Stimulated activated memory B cell treated with anti-CD40 and anti-IgM and Interleukin-4, amounts not matched to agents 10 μg/mL and 1 μg/mL and 100 μg/mL, for 72 hours (primary cell): ENCODE measurements at regions not wholly inside any gene's neighbourhood (a gene's known extent, or its start where the extent isn't known, plus 50 kb on each side); places are given as distances from the start of the nearest gene placed in this dataset.

Experiments
- ATAC-seq: fragments of 150-1000 bp; cut with Tn5 transposase; 2 replicates; pipeline ENCODE4 v1.10.0; 2021
- H3K27ac Mint-ChIP-seq: one replicate; pipeline ENCODE4 v1.8.0; 2022; ENCODE audit warnings: mild to moderate bottlenecking, mixed read lengths
- H3K27me3 Mint-ChIP-seq: one replicate; pipeline ENCODE4 v1.8.0; 2022; ENCODE audit warnings: mixed read lengths
- H3K36me3 Mint-ChIP-seq: one replicate; pipeline ENCODE4 v1.8.0; 2022; ENCODE audit warnings: mixed read lengths
- H3K4me1 Mint-ChIP-seq: one replicate; pipeline ENCODE4 v1.8.0; 2022; ENCODE audit warnings: mixed read lengths
- H3K4me3 Mint-ChIP-seq: one replicate; pipeline ENCODE4 v1.8.0; 2022; ENCODE audit warnings: mild to moderate bottlenecking, moderate library complexity, mixed read lengths
- H3K9me3 Mint-ChIP-seq: one replicate; pipeline ENCODE4 v1.8.0; 2022; ENCODE audit warnings: mixed read lengths

GRCh38 chr3:76872999-76873398 lies 166.9 kb upstream of the ROBO2 start:
- H3K27ac Mint-ChIP-seq: no peak overlapping the region
- no peak for ATAC-seq
- no peaks in the 10 kb centered on the region for H3K4me1 Mint-ChIP-seq
- H3K9me3 Mint-ChIP-seq: peaks cover 5% of the 10 kb centered on the region
- no peaks in the 10 kb centered on the region for H3K27me3 Mint-ChIP-seq
- H3K4me3 Mint-ChIP-seq: no peak overlapping the region
- H3K36me3 Mint-ChIP-seq: no peaks in the 10 kb centered on the region

DNA sequence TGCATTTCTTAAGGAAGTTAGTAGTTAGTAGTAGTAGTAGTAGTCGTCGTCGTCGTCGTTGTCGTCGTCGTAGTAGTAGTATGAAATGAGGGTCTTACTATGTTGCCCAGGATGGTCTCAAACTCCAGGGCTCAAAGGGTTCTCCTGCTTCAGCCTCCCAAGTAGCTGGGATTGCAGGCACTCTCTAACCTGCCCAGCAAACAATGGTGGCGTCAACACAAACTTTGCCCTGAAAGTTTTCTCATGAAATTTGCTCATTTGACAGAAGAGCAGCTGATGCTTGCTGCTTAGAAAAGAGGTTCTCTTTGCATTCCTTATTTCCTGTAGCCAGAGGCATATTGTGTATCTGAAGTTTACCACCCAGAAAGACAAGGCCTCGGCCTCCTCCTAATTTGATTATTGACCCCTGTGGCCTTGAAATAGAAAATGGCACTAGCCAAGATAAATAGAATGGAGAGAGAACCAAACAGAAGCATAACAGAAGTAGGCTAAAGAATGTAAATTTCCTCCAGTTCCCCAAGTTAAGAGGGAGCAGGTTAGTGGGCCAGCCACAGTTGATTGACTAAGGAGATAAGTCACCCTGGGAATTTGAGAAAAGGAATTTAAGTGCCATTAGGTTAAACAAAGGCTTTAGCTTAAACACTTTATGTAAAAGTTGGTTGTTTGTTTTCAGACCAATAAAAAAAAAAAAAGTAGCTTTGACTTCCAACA lies 166.2 kb upstream of the ROBO2 start:
- H3K36me3 Mint-ChIP-seq: no peaks in the 10 kb centered on the region
- H3K4me1 Mint-ChIP-seq: no peaks in the 10 kb centered on the region
- peaks cover 5% of the 10 kb centered on the region for H3K9me3 Mint-ChIP-seq
- H3K4me3 Mint-ChIP-seq: no peak overlapping the region
- H3K27ac Mint-ChIP-seq: no peak overlapping the region
- no peaks in the 10 kb centered on the region for H3K27me3 Mint-ChIP-seq
- ATAC-seq: no peak

DNA sequence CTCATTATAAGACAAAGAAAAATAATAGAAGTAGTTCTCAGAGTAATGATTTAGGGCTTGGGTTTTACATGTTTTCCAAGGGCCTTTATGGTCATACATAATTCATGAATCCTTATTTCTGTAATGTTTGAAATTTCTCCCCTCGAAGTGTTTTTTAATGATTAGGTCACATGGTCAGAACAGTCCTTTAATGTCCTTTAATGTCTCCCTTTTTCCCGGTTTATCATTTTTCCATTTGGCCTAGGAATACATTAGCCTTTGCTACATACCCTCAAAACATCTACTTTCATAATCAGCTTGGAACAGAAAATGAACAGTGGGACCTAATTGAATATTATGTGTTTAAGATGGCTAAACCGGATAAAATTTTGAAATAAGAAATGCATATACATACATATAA lies 159.9 kb upstream of the ROBO2 start:
- Mint-ChIP-seq H3K4me3 (no peak overlapping the region), H3K9me3 (peaks cover 4% of the 10 kb centered on the region), H3K36me3 (no peaks in the 10 kb centered on the region), H3K27ac (no peak overlapping the region), H3K27me3 (no peaks in the 10 kb centered on the region), H3K4me1 (no peaks in the 10 kb centered on the region)
- ATAC-seq: no peak

DNA sequence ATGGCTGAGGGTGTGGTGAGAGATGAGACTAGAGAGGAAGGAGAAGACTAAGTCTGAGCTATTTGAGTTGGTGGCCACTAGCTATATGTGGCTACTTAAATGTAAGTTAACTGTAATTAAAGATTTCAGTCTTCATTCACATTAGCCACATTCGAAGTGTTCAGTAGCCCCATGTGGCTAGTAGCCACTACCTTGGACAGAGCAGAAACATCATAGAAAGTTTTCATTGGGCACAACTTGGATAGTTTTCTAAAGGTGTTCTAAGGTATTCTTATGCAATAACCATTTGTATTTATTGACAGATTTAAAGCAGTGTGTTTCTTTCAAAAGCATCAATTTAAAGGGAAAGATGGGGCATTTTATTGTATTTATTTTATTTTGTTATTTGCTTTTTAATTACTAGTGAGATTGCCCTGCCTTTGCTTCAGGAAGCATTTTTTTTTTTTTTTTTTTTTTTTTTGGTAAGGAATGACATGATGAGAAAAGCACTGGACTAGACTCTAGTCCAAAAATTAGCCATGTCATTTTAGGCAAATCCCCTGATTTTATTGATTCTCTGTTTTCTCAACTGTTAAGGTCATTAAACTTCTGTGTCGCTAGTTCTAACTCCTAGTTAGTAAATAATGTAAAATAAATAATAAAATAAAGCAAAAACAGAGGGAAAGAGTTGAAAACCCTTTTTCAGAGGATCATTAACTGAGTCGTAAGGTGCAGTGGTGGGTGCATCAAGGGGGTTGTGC lies 153.0 kb upstream of the ROBO2 start:
- Mint-ChIP-seq H3K36me3 (no peaks in the 10 kb centered on the region), H3K27me3 (no peaks in the 10 kb centered on the region), H3K9me3 (peaks cover 6% of the 10 kb centered on the region), H3K27ac (no peak overlapping the region), H3K4me3 (no peak overlapping the region), H3K4me1 (no peaks in the 10 kb centered on the region)
- ATAC-seq: no peak

DNA sequence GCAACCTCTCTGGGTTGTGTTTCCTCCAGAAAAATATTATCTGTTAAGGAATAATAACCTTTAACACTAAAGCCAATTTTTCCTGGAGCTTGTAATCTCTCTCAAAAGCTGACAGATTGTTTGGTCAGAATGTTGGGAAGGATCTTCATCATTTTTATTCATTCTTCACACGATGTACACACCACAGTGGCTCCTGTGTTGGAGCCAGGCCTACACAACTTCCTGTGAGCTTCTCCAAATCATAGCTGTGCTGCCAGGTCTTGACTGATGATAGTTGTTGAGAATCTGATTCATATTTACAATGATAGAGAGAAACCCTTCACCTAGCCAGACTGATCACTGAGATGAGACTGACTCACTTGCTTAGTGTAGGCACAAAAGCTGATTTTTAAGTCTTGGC lies 151.0 kb upstream of the ROBO2 start:
- Mint-ChIP-seq H3K27me3 (no peaks in the 10 kb centered on the region), H3K4me1 (no peaks in the 10 kb centered on the region), H3K9me3 (peaks cover 5% of the 10 kb centered on the region), H3K4me3 (no peak overlapping the region), H3K27ac (no peak overlapping the region), H3K36me3 (no peaks in the 10 kb centered on the region)
- ATAC-seq: no peak

DNA sequence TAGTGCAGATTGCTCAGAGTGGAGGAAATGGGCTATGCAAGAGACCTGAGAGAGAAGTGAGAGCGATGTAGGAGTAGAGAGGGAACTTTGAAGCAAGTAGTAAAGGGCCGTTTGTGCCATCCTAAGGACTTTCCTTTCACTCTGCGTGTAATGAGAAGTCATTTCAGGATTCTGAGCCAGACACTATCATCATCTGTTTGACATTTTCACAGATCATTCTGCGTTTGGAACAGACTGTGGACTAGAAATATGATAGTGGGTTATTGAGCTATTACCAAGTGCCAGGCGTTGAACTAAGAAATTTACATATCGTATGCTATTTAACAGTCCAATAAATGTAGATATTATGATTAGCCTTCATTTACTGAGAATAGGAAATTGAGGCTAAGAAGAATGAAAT lies 150.0 kb upstream of the ROBO2 start:
- Mint-ChIP-seq H3K27me3 (no peaks in the 10 kb centered on the region), H3K9me3 (peaks cover 5% of the 10 kb centered on the region), H3K36me3 (no peaks in the 10 kb centered on the region), H3K4me3 (no peak overlapping the region), H3K27ac (no peak overlapping the region), H3K4me1 (no peaks in the 10 kb centered on the region)
- ATAC-seq: no peak

- Mint-ChIP-seq H3K27ac (no peak overlapping the region), H3K27me3 (no peaks in the 10 kb centered on the region), H3K4me1 (no peaks in the 10 kb centered on the region), H3K9me3 (peaks cover 2% of the 10 kb centered on the region), H3K4me3 (no peak overlapping the region), H3K36me3 (no peaks in the 10 kb centered on the region)
- no peak for ATAC-seq
Measured at GRCh38 chr3:76897076-76897475, 142.8 kb upstream of the ROBO2 start.

DNA sequence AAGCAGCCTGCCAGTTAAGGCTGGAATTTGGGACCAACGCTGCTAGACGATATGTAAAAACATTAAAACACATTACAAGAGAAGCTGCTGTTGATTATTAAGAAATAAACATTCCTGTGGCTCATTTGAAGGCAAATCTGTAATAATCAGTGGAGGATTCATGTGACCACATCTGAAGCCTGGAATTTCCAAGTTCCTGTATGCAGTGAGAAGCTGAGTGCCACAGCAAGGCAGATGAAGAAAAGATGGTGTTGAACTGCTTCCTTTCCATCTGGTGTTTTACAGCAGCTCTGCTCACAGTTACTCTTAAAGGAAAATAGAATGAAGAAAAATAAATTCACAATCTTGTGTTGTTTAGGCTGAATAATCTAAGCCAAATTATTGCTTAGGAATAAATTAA lies 139.3 kb upstream of the ROBO2 start:
- H3K9me3 Mint-ChIP-seq: peaks cover 2% of the 10 kb centered on the region
- no peak overlapping the region for H3K4me3 Mint-ChIP-seq
- no peaks in the 10 kb centered on the region for H3K4me1 Mint-ChIP-seq
- no peaks in the 10 kb centered on the region for H3K36me3 Mint-ChIP-seq
- H3K27me3 Mint-ChIP-seq: no peaks in the 10 kb centered on the region
- no peak for ATAC-seq
- no peak overlapping the region for H3K27ac Mint-ChIP-seq

DNA sequence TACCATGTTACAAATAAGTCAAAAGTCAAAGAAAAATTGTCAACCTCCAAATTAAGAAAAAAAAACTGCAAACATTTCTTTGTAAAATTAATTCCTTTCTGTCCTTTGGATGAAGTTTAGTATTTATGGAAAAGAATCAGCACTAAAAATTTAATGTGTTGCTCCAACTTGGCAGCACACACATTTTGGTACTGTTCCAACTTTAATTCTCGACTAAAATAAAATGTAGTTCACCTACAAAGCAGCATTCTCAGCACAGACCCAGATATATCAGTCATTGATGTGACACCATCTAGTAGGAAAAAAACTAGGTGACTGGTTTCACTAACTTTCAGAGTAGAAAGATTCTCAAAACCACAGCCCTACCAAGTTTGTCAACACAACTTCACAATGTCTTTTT lies 131.7 kb upstream of the ROBO2 start:
- no peak for ATAC-seq
- H3K36me3 Mint-ChIP-seq: no peaks in the 10 kb centered on the region
- no peak overlapping the region for H3K27ac Mint-ChIP-seq
- H3K4me3 Mint-ChIP-seq: no peak overlapping the region
- no peaks in the 10 kb centered on the region for H3K27me3 Mint-ChIP-seq
- peaks cover 3% of the 10 kb centered on the region for H3K9me3 Mint-ChIP-seq
- H3K4me1 Mint-ChIP-seq: no peaks in the 10 kb centered on the region

- H3K27me3 Mint-ChIP-seq: no peaks in the 10 kb centered on the region
- H3K27ac Mint-ChIP-seq: no peak overlapping the region
- no peaks in the 10 kb centered on the region for H3K36me3 Mint-ChIP-seq
- H3K9me3 Mint-ChIP-seq: peaks cover 3% of the 10 kb centered on the region
- no peaks in the 10 kb centered on the region for H3K4me1 Mint-ChIP-seq
- no peak overlapping the region for H3K4me3 Mint-ChIP-seq
- no peak for ATAC-seq
Measured at GRCh38 chr3:76912841-76913383, 127.0 kb upstream of the ROBO2 start.

DNA sequence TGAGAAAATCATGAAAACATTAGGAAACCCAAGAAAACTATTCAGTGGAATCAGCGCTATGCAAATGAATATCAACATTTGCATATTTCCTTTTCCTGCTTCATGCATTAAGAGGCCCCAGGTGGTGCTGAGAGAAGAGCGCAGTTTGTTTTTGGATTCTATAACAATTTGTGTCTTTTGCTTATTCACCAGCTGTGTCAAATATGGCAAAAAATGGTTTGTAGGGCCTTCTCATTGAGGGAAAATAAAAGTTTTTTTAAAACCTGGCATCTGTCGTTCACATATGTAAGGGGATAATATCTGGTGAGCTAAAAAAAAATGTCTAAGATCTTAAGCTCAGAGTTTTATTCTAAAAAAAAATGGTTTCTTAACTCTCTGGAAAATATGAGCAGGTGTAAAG lies 122.5 kb upstream of the ROBO2 start:
- Mint-ChIP-seq H3K4me3 (no peak overlapping the region), H3K27me3 (no peaks in the 10 kb centered on the region), H3K36me3 (no peaks in the 10 kb centered on the region), H3K9me3 (peaks cover 3% of the 10 kb centered on the region), H3K4me1 (no peaks in the 10 kb centered on the region), H3K27ac (no peak overlapping the region)
- no peak for ATAC-seq

DNA sequence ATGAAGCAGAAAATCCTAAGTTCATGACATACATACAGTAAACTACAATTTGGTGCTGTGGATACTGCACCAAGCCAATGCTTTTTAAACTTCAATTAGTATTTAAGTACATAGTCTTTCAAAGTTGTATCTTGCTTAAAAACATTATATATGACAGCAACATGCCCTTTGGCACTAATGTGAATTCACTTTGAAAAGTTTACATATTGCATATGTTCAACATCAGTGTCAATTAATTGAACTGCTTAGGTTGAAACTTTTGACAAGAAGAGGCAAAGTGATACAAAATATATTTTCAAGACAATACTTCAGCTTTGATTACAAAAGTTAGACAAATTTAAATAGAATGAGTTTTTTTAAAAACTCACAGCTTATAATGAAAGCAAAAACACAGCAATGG lies 119.4 kb upstream of the ROBO2 start:
- no peaks in the 10 kb centered on the region for H3K27me3 Mint-ChIP-seq
- no peak overlapping the region for H3K27ac Mint-ChIP-seq
- no peak overlapping the region for H3K4me3 Mint-ChIP-seq
- H3K36me3 Mint-ChIP-seq: no peaks in the 10 kb centered on the region
- peaks cover 3% of the 10 kb centered on the region for H3K9me3 Mint-ChIP-seq
- H3K4me1 Mint-ChIP-seq: no peaks in the 10 kb centered on the region
- ATAC-seq: no peak

GRCh38 chr3:76923485-76923884 lies 116.4 kb upstream of the ROBO2 start:
- Mint-ChIP-seq H3K36me3 (no peaks in the 10 kb centered on the region), H3K27ac (no peak overlapping the region), H3K4me3 (no peak overlapping the region), H3K27me3 (no peaks in the 10 kb centered on the region), H3K9me3 (peaks cover 3% of the 10 kb centered on the region), H3K4me1 (no peaks in the 10 kb centered on the region)
- no peak for ATAC-seq

DNA sequence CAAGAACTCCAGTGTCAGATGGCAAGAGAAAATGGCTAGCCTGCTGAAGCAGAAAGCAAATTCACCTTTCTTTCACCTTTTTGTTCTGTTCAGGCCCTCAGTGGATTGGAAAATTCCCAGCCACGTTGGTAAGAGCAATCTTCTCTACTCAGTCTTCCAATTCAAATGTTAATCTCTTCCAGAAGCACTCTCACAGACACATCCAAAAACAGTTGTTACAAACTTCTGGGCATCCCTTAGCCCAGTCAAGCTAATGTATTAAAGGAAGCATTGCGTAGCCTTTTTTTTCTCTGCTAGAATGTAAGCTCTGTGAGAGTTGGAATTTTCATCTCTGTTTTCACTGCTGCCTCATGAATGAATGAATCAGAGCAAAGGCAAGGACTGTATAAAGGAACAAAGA lies 109.2 kb upstream of the ROBO2 start:
- no peaks in the 10 kb centered on the region for H3K4me1 Mint-ChIP-seq
- no peaks in the 10 kb centered on the region for H3K36me3 Mint-ChIP-seq
- H3K4me3 Mint-ChIP-seq: no peak overlapping the region
- no peak for ATAC-seq
- no peak overlapping the region for H3K27ac Mint-ChIP-seq
- no peaks in the 10 kb centered on the region for H3K9me3 Mint-ChIP-seq
- no peaks in the 10 kb centered on the region for H3K27me3 Mint-ChIP-seq

- Mint-ChIP-seq H3K27ac (no peak overlapping the region), H3K36me3 (no peaks in the 10 kb centered on the region), H3K4me3 (no peak overlapping the region), H3K27me3 (no peaks in the 10 kb centered on the region), H3K9me3 (peaks cover 1% of the 10 kb centered on the region), H3K4me1 (no peaks in the 10 kb centered on the region)
- ATAC-seq: no peak
Measured at GRCh38 chr3:76933245-76933644, 106.7 kb upstream of the ROBO2 start.

GRCh38 chr3:76938962-76939361 lies 100.9 kb upstream of the ROBO2 start:
- Mint-ChIP-seq H3K9me3 (peaks cover 8% of the 10 kb centered on the region), H3K27me3 (no peaks in the 10 kb centered on the region), H3K4me3 (no peak overlapping the region), H3K27ac (no peak overlapping the region), H3K4me1 (no peaks in the 10 kb centered on the region), H3K36me3 (no peaks in the 10 kb centered on the region)
- ATAC-seq: no peak
